Endothelial cell of umbilical vein (primary cell): ENCODE measurements at regions not wholly inside any gene's neighbourhood (a gene's known extent, or its start where the extent isn't known, plus 50 kb on each side); places are given as distances from the start of the nearest gene placed in this dataset.

Experiments
- BruUV-seq: library from RNA; stranded (reverse); fragments of 400-500 nt; replicated peaks from 2 replicates; lab custom pipeline; 2021; lab: Mats Ljungman, UMichigan
- CTCF ChIA-PET: fragments of 300-600, 350-600 bp; sonication (Branson Sonifier 250); formaldehyde crosslinking; loops from one replicate; lab custom pipeline; 2021; ENCODE audit warnings: antibody characterized with exemption, inconsistent platforms; lab: Charles Lee
- POLR2A ChIA-PET: fragments of 300-600, 350-600 bp; sonication (Branson Sonifier 250); formaldehyde crosslinking; loops from one replicate; lab custom pipeline; 2021; ENCODE audit warnings: antibody characterized with exemption, inconsistent platforms; lab: Charles Lee
- DNase-seq: peaks from one replicate; pipeline ENCODE4 v3.0.0-alpha.2; 2011; ENCODE audit warnings: low read depth, low spot score
- FAIRE-seq: peaks from 2 replicates; lab custom pipeline; 2011; peaks lifted over from hg19 to GRCh38; lab: Jason Lieb, UNC
- H2AFZ ChIP-seq: 2 replicates; pipeline ENCODE4 v1.6.0; 2012; ENCODE audit warnings: low read depth, low read length, control low read depth, inconsistent platforms
- H3K27ac ChIP-seq: 2 replicates; pipeline ENCODE4 v1.5.1; 2011; ENCODE audit warnings: low read depth, mild to moderate bottlenecking, control low read depth, low read length, moderate library complexity; ENCODE audit not compliant: insufficient read depth
- H3K27me3 ChIP-seq, 2 experiments: 2 replicates each; pipeline versions ENCODE4 v1.6.0 to v1.6.1; 2011; ENCODE audit warnings: low read length in 2 of 2, mixed read lengths in 1 of 2; ENCODE audit not compliant: control insufficient read depth in 2 of 2, insufficient read depth in 2 of 2
- H3K36me3 ChIP-seq, 2 experiments: 2 replicates in 1 of 2; 3 replicates in 1 of 2; pipeline ENCODE4 v1.5.1; 2011; ENCODE audit warnings: low read length in 2 of 2, mild to moderate bottlenecking in 1 of 2, moderate library complexity in 1 of 2; ENCODE audit not compliant: control insufficient read depth in 2 of 2, insufficient read depth in 2 of 2; ENCODE audit errors: extremely low read depth in 1 of 2
- H3K4me1 ChIP-seq: 3 replicates; pipeline ENCODE4 v1.5.1; 2011; ENCODE audit warnings: mild to moderate bottlenecking, low read length; ENCODE audit not compliant: control insufficient read depth, insufficient read depth; ENCODE audit errors: extremely low read depth
- H3K4me2 ChIP-seq: 2 replicates; pipeline ENCODE4 v1.6.1; 2011; ENCODE audit warnings: low read length, control low read depth, mixed read lengths; ENCODE audit not compliant: insufficient read depth
- H3K4me3 ChIP-seq, 3 experiments: fragments of 200-600 bp in 1 of 3; sonication (generic), shearing (Covaris generic) in 1 of 3; replicated peaks in 1 of 3; 2 replicates each; pipeline ENCODE4 v1.5.1; 2011 to 2016; ENCODE audit warnings: control low read depth in 3 of 3, low read length in 3 of 3, mild to moderate bottlenecking in 2 of 3, inconsistent platforms in 1 of 3, low read depth in 1 of 3, moderate library complexity in 1 of 3; ENCODE audit not compliant: insufficient read depth in 1 of 3
- H3K79me2 ChIP-seq: 2 replicates; pipeline ENCODE4 v1.6.0; 2012; ENCODE audit warnings: low read length, inconsistent platforms; ENCODE audit not compliant: control insufficient read depth, insufficient read depth
- H3K9ac ChIP-seq: replicated peaks from 2 replicates; pipeline ENCODE3; 2011; ENCODE audit warnings: low read length, control low read depth; ENCODE audit not compliant: insufficient read depth; ENCODE audit errors: extremely low read depth
- H3K9me1 ChIP-seq: replicated peaks from 3 replicates; pipeline ENCODE4 v1.6.0; 2011; ENCODE audit warnings: mild to moderate bottlenecking, low read length; ENCODE audit not compliant: control insufficient read depth, insufficient read depth; ENCODE audit errors: extremely low read depth
- H3K9me3 ChIP-seq: replicated peaks from 2 replicates; pipeline ENCODE4 v1.5.1; 2012; ENCODE audit warnings: low read length, inconsistent platforms; ENCODE audit not compliant: control insufficient read depth, insufficient read depth
- H4K20me1 ChIP-seq: replicated peaks from 2 replicates; pipeline ENCODE3; 2011; ENCODE audit warnings: mild to moderate bottlenecking, low read length; ENCODE audit not compliant: control insufficient read depth, insufficient read depth; ENCODE audit errors: extremely low read depth
- FOS ChIP-seq: IDR thresholded peaks from 2 replicates; pipeline ENCODE4 v1.6.1; 2011; ENCODE audit warnings: mild to moderate bottlenecking, low read length, moderate library complexity, borderline replicate concordance; ENCODE audit not compliant: insufficient read depth
- GATA2 ChIP-seq: IDR thresholded peaks from 2 replicates; pipeline ENCODE4 v1.7.0; 2011; ENCODE audit warnings: low read depth, mild to moderate bottlenecking, moderate library complexity, mixed read lengths, low read length; ENCODE audit not compliant: insufficient read length, insufficient read depth
- JUN ChIP-seq: IDR thresholded peaks from 2 replicates; pipeline ENCODE4 v1.6.1; 2011; ENCODE audit warnings: borderline replicate concordance, low read depth; ENCODE audit not compliant: insufficient read length, insufficient read depth
- MYC ChIP-seq: IDR thresholded peaks from one replicate; pipeline ENCODE4 v1.6.1; 2011; ENCODE audit warnings: mild to moderate bottlenecking, low read depth, low read length
- POLR2A ChIP-seq: IDR thresholded peaks from 2 replicates; pipeline ENCODE4 v1.6.1; 2012; ENCODE audit warnings: low read depth, mild to moderate bottlenecking, control low read depth, low read length
- POLR2AphosphoS5 ChIP-seq: IDR thresholded peaks from 2 replicates; pipeline ENCODE4 v1.6.1; 2012; ENCODE audit warnings: low read depth, mild to moderate bottlenecking, control low read depth, low read length, moderate library complexity; ENCODE audit not compliant: insufficient read depth
- dilution Hi-C: fragments of 300-500 bp; cut with MboI; formaldehyde crosslinking; loops from one replicate; pipeline ENCODE4 v1.15.0; 2019; ENCODE audit warnings: low sequenced_read_pairs; ENCODE audit not compliant: extremely low pct_ligation_motif_present
- intact Hi-C: fragments of 100-400 bp; cut with micrococcal nuclease; formaldehyde crosslinking; loops from one replicate; pipeline ENCODE4 v1.10.0; 2022

DNA sequence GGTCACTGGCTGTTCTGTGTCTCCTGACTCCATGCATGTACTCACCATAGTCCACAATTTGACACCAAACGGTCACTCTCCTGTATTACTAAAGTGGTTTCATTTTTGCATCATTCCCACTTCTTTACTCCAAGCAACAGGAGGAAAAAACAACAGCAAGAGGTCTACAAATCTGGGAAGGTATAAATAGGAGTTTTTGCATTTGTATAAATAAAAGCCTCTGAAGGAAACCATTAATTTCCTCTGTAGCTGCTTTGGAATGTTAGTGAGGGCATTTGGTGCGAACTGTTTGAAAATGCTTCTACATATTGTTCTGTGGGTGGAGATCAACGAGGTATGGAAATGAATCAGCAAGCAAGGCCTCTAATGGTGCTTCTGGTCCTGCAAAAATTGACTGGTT is 148.5 kb upstream of the DLX2 start:
- Histone ChIP-seq H2AFZ (no peak overlapping the region), H3K9ac (peak overlapping the region; percentile 30), H3K9me3 (no peaks in the 10 kb centered on the region), H3K27me3 (no peaks in the 10 kb centered on the region), H3K4me3 (no peak overlapping the region), H3K79me2 (no peaks in the 10 kb centered on the region), H3K36me3 (no peaks in the 10 kb centered on the region), H3K4me2 (peak overlapping the region; percentile 67), H3K4me1 (peaks cover 74% of the 10 kb centered on the region), H3K27ac (peak overlapping the region; percentile 95), H4K20me1 (no peaks in the 10 kb centered on the region), H3K9me1 (no peaks in the 10 kb centered on the region)
- ChIA-PET POLR2A (interaction anchor here (0.9 kb wide), 1 partner anchor 61 kb away, joined by 4 read pairs; no protein-coding TSS in a partner anchor), CTCF (interaction anchor here (1.2 to 4.9 kb wide), 4 partner anchors 17 to 210 kb away, joined by 3 to 30 read pairs (median 4); no protein-coding TSS in a partner anchor)
- BruUV-seq = no TSS peak
- peak; percentile 58 for TF ChIP-seq POLR2AphosphoS5
- peak; percentile 29 for TF ChIP-seq POLR2A
- TF ChIP-seq FOS = peak; percentile 81
- TF ChIP-seq JUN = peak; percentile 55
- TF ChIP-seq GATA2 = no peak
- dilution Hi-C loops (no loop called here), intact Hi-C loops (loop anchor here (1.0 to 5.0 kb wide), 4 partner anchors 16 to 176 kb away; partner anchors contain the start of gene ITGA6)
- FAIRE-seq = peak; percentile 71
- peak; percentile 91 for DNase-seq

DNA sequence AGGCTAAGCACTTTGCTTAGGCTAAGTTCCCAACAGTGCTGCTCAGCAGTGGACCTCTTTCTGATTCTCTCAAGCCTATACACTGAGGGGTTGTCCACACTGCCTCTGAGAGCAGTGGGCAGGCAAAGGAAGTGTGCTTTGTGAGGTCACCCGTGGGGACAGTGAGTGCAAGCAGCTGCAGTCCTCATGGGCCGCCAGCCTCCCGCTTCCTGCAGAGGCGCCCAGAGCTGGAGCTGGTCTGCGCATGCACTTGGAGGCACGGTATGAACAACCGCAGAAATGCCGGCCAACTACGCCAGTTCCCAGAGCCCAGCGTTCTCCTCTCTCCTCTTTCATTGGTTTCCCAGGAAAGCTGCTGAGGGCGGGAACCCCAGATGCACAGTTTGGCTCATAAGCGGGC is 149.5 kb upstream of the DLX2 start:
- ChIA-PET POLR2A (interaction anchor here (1.2 kb wide), 1 partner anchor 36 kb away, joined by 3 read pairs; no protein-coding TSS in a partner anchor), CTCF (interaction anchor here (1.2 to 4.9 kb wide), 7 partner anchors 18 to 209 kb away, joined by 3 to 30 read pairs (median 7); no protein-coding TSS in a partner anchor)
- no peak for FAIRE-seq
- dilution Hi-C loops (no loop called here), intact Hi-C loops (loop anchor here (2.0 to 5.0 kb wide), 4 partner anchors 51 to 213 kb away; partner anchors contain the start of gene ITGA6)
- Histone ChIP-seq H3K9ac (peak overlapping the region; percentile 67), H3K9me3 (no peaks in the 10 kb centered on the region), H3K36me3 (no peaks in the 10 kb centered on the region), H4K20me1 (no peaks in the 10 kb centered on the region), H3K27me3 (no peaks in the 10 kb centered on the region), H3K4me1 (peaks cover 66% of the 10 kb centered on the region), H2AFZ (no peak overlapping the region), H3K9me1 (no peaks in the 10 kb centered on the region), H3K4me3 (no peak overlapping the region), H3K4me2 (peak overlapping the region; percentile 67), H3K79me2 (no peaks in the 10 kb centered on the region), H3K27ac (peak overlapping the region; percentile 95)
- peak; percentile 30 for DNase-seq
- TF ChIP-seq FOS (no peak), POLR2A (no peak), MYC (no peak)
- BruUV-seq = no TSS peak
